NCI-H2107 (cell line): ENCODE measurements at regions not wholly inside any gene's neighbourhood (a gene's known extent, or its start where the extent isn't known, plus 50 kb on each side); places are given as distances from the start of the nearest gene placed in this dataset.

Source experiments
- DNase-seq: peaks from one replicate; lab custom pipeline; 2025; lab: John Stamatoyannopoulos, UW

GRCh38 chr2:18378020-18378653 lies 182.3 kb downstream of the RDH14 start:
- no peak for DNase-seq

- no peak for DNase-seq
Measured at GRCh38 chr2:18376936-18377335, 183.5 kb downstream of the RDH14 start.

GRCh38 chr2:18373664-18374063 lies 186.8 kb downstream of the RDH14 start:
- DNase-seq = no peak

- DNase-seq = no peak
Measured at GRCh38 chr2:18373081-18373480, 187.4 kb downstream of the RDH14 start.

GRCh38 chr2:18372641-18373040 lies 187.8 kb downstream of the RDH14 start:
- DNase-seq = no peak

- DNase-seq = no peak
Measured at GRCh38 chr2:18369760-18370159, 190.7 kb downstream of the RDH14 start.

GRCh38 chr2:18368008-18368407 lies 192.4 kb downstream of the RDH14 start:
- no peak for DNase-seq

- DNase-seq = no peak
Measured at GRCh38 chr2:18365342-18365741, 195.1 kb downstream of the RDH14 start.

GRCh38 chr2:18363348-18363747 lies 197.1 kb downstream of the RDH14 start:
- no peak for DNase-seq

- DNase-seq = no peak
Measured at GRCh38 chr2:18362696-18363095, 197.8 kb downstream of the RDH14 start.

GRCh38 chr2:18357537-18357936 lies 202.9 kb downstream of the RDH14 start:
- DNase-seq = no peak

- no peak for DNase-seq
Measured at GRCh38 chr2:18356676-18357075, 203.8 kb downstream of the RDH14 start.

GRCh38 chr2:18349421-18349820 lies 211.0 kb downstream of the RDH14 start:
- no peak for DNase-seq

GRCh38 chr2:18346874-18347273 lies 213.6 kb downstream of the RDH14 start:
- no peak for DNase-seq

GRCh38 chr2:18346344-18346743 lies 214.1 kb downstream of the RDH14 start:
- DNase-seq = no peak

GRCh38 chr2:18345848-18346247 lies 214.6 kb downstream of the RDH14 start:
- no peak for DNase-seq

- no peak for DNase-seq
Measured at GRCh38 chr2:18342901-18343300, 217.6 kb downstream of the RDH14 start.

GRCh38 chr2:18339326-18339725 lies 221.1 kb downstream of the RDH14 start:
- no peak for DNase-seq

GRCh38 chr2:18336975-18337374 lies 223.5 kb downstream of the RDH14 start:
- no peak for DNase-seq

- DNase-seq = no peak
Measured at GRCh38 chr2:18332477-18332876, 228.0 kb downstream of the RDH14 start.

GRCh38 chr2:18325118-18325517 lies 235.3 kb downstream of the RDH14 start:
- no peak for DNase-seq

GRCh38 chr2:18319987-18320386 lies 240.5 kb downstream of the RDH14 start:
- DNase-seq = no peak

GRCh38 chr2:18317017-18317416 lies 243.4 kb downstream of the RDH14 start:
- DNase-seq = no peak

GRCh38 chr2:18312818-18313217 lies 247.6 kb downstream of the RDH14 start:
- DNase-seq = no peak
